GM12872 (cell line): ENCODE measurements at regions not wholly inside any gene's neighbourhood (a gene's known extent, or its start where the extent isn't known, plus 50 kb on each side); places are given as distances from the start of the nearest gene placed in this dataset.

ENCODE experiments used
- TF ChIP-seq, protein P1 (sequence below): IDR thresholded peaks from 3 replicates; pipeline ENCODE4 v1.5.1; 2011; ENCODE audit warnings: low read depth, mild to moderate bottlenecking, low read length, moderate library complexity; ENCODE audit not compliant: insufficient read depth

DNA sequence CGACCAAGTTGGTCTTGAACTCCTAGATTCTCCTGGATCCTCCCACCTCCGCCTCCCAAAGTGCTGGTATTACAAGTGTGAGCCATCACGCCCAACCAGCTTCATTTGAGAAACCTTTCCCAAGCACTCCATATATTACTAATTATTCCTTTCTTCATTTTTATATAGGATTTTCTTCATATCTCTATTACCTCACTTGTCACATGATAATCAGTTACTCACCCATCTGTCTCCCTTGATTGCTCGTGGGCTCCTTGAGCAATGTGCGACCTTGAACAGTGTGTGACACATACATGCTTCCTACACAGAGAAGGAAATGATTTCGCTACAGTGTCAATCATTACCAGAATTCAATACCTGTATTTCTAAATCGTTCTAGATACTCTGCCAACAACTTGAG, 110.7 kb upstream of the C2CD4B start:
- TF ChIP-seq, protein P1, sequence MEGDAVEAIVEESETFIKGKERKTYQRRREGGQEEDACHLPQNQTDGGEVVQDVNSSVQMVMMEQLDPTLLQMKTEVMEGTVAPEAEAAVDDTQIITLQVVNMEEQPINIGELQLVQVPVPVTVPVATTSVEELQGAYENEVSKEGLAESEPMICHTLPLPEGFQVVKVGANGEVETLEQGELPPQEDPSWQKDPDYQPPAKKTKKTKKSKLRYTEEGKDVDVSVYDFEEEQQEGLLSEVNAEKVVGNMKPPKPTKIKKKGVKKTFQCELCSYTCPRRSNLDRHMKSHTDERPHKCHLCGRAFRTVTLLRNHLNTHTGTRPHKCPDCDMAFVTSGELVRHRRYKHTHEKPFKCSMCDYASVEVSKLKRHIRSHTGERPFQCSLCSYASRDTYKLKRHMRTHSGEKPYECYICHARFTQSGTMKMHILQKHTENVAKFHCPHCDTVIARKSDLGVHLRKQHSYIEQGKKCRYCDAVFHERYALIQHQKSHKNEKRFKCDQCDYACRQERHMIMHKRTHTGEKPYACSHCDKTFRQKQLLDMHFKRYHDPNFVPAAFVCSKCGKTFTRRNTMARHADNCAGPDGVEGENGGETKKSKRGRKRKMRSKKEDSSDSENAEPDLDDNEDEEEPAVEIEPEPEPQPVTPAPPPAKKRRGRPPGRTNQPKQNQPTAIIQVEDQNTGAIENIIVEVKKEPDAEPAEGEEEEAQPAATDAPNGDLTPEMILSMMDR: no peak

DNA sequence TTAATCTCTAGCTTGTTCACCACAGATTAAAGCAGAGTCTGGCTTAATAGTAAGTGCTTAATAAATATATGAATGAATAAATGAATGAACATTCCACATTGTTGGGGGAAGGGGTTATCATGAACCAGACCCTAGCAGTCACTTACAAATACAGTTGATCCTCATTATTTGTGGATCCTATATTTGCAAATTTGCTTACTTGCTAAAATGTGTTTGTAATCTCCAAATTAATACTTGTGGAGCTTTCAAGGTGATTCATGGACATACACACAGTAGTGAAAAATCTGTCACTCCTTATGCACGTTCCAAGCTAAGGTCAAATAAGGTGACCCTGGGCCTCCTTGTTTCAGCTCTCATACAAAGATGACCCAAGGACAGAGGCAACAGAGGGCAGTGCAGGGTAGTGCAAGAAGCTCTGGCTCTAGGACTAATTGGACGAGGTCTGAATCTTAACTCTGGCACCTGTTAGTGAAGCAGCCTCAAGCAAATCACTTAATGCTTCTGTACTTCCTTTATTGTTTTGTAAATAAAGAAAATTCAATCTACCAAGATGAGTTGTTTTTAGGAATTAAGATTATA, 112.8 kb upstream of the C2CD4B start:
- TF ChIP-seq, protein P1: no peak

DNA sequence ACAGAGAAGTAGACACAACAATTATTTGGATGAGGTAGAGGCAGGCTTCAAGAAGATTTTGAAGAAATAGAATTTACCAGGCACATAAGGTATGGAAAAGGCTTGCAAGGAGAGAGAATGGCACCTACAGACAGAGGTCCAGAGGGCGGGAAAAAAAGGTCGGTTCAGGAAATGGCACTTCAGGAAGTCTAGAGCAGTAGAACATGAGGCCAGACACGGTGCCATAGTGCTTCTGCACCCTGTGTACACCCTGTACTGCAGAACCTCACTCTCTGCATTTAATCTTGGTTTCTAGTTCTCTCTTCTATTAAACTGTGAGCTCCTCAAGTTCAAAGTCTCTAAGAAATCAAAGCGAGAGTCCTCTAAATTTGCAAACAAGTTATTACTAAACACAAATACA, 113.4 kb upstream of the C2CD4B start:
- TF ChIP-seq, protein P1: no peak

DNA sequence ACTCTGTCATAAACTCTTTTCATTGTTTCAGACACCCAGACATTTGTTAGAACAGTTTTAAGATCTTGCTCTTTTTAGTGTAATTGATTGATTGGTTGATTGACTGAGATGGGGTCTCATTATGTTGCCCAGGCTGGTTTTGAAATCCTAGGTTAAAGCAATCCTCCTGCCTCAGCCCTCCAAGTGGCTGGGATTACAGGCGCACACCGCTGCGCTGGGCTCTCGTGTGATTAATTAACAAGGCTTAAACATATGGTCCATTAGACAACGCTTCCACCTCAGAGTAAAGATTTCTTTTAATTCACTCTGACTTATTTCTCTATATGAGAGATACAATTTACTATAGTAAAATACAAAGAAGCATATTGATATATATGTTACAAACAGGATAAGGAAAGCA, 114.0 kb upstream of the C2CD4B start:
- TF ChIP-seq, protein P1: no peak

DNA sequence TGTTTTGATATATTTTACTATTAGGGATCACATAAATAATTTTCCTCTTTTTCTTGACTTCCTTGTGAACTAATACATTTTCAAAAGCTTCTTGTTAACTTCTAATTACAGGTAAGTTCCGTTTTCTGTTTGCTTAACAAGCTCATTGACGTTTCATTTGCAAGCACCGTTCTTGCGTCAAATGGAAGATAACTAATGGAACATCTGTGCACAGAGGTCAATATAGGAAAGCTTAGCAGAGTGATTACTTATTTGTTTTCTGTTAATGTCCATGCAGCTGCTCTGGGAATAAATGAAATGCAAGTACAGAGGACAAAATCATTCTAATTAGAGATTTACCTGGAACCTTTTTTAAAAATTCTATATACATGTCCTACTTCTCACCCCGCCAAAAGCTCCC, 115.5 kb upstream of the C2CD4B start:
- TF ChIP-seq, protein P1: no peak

DNA sequence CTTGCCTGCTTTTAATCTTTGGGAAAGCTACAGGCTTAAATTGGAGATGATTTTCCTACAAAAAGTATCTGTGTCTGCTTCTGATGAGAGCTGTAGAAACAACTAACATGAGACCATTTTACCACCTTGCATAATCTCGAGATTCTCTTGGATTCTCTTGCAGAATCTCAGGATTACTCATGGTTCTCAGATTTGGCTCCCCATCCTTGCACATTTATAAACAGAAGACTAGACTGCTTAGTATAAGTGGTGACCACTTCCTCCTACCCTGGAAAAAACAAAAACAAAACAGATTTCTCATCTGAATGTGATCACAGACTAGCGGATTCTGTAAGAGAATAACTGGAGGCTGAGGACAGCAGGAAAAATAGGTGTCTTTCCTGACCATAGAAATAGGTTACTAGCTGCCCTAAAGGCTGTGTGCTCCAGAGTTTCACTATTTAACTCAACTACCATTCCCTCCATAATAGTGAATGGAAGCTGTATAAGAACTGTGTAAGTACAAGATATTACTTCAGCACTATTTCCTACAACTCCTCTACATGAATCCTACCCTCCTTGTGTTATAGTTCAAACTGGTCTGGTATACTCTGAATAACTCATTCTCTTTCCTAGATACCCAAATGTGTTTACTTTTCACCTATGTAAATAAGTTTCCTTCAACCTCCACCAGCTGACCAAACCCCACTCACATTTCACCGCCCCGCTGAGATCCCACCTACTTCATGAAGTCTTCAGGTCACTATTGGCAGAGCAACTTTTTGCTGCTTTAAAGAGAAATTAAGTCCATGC, 122.2 kb upstream of the C2CD4B start:
- TF ChIP-seq, protein P1: no peak

DNA sequence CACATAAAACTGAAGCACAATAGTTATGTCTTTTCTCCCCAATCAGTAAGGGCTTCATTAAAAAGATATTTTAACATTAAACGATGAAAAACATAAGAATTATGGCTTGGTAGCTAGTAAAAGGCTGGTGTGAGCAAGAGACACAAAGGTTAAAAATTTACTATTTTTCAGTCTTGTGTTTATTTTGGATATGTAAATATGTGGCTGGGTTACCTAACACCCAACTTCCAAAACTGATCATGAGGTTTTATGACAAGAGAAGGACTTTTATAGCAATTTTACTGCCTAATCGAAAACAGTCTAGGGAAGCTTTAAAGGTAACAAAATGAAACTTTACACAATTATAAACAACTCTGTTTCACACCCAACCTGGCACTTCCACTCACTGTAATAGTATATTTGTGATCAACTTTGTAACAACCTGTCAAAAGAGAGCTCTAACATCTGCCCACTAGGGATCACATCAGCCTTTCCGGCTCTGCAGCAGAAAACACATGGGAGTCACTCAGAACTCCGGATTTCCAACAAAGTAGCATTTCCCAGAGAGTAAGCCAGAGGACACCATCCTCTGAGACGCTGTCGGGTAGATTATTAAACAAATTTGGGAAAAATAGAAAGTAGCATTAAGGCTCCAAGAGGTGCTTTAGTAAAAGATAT, 123.4 kb upstream of the C2CD4B start:
- TF ChIP-seq, protein P1: no peak
